CD4-positive, alpha-beta T cell (primary cell): ENCODE measurements at regions not wholly inside any gene's neighbourhood (a gene's known extent, or its start where the extent isn't known, plus 50 kb on each side); places are given as distances from the start of the nearest gene placed in this dataset.

Source experiments
- ATAC-seq: fragments of 200-7000 bp; cut with Tn5 transposase; one replicate; pipeline ENCODE4 v1.10.0; 2022; ENCODE audit warnings: mild to moderate bottlenecking; ENCODE audit not compliant: poor library complexity
- CTCF ChIA-PET: fragments of 350-600 bp; sonication (Branson Sonifier 250); formaldehyde crosslinking; loops from one replicate; lab custom pipeline; 2021; ENCODE audit warnings: antibody characterized with exemption, inconsistent platforms; lab: Charles Lee
- POLR2A ChIA-PET: fragments of 350-600 bp; sonication (Branson Sonifier 250); formaldehyde crosslinking; loops from one replicate; lab custom pipeline; 2021; ENCODE audit warnings: antibody characterized with exemption, inconsistent platforms; lab: Charles Lee
- DNase-seq, 14 experiments: peaks; one replicate each; pipeline ENCODE4 v3.0.0-alpha.2; 2013 to 2020; ENCODE audit warnings: mixed read lengths in 2 of 14
- H3K27ac ChIP-seq, 2 donors: one replicate each; pipeline versions ENCODE4 v1.5.1 to v1.7.0; 2013; ENCODE audit warnings: low read length in 2 of 2, low read depth in 1 of 2, mild to moderate bottlenecking in 1 of 2
- H3K27me3 ChIP-seq, 2 experiments: 1 replicate in 1 of 2; 2 replicates in 1 of 2; pipeline versions ENCODE4 v1.6.1 to v1.7.0; 2013; ENCODE audit warnings: low read length in 2 of 2, control low read depth in 1 of 2, mild to moderate bottlenecking in 1 of 2, moderate library complexity in 1 of 2; ENCODE audit not compliant: insufficient read depth in 2 of 2, control insufficient read depth in 1 of 2
- H3K36me3 ChIP-seq: one replicate; pipeline ENCODE4 v1.6.1; 2013; ENCODE audit warnings: low read length, control low read depth; ENCODE audit not compliant: insufficient read depth
- H3K4me1 ChIP-seq: one replicate; pipeline ENCODE4 v1.6.1; 2013; ENCODE audit warnings: low read length, control low read depth; ENCODE audit not compliant: insufficient read depth
- H3K4me3 ChIP-seq: one replicate; pipeline ENCODE4 v1.5.1; 2013; ENCODE audit warnings: mild to moderate bottlenecking, low read length, moderate library complexity
- H3K9me3 ChIP-seq, 2 experiments: 1 replicate in 1 of 2; 2 replicates in 1 of 2; pipeline versions ENCODE4 v1.6.1 to v1.7.0; 2013; ENCODE audit warnings: low read length in 2 of 2, mild to moderate bottlenecking in 2 of 2, control low read depth in 1 of 2, moderate library complexity in 1 of 2; ENCODE audit not compliant: control insufficient read depth in 1 of 2, insufficient read depth in 1 of 2
- H3K27ac Mint-ChIP-seq: one replicate; pipeline ENCODE4 v1.8.0; 2020; ENCODE audit warnings: mixed read lengths
- H3K27me3 Mint-ChIP-seq: one replicate; pipeline ENCODE4 v1.8.0; 2021; ENCODE audit warnings: mixed read lengths
- H3K36me3 Mint-ChIP-seq: one replicate; pipeline ENCODE4 v1.8.0; 2021; ENCODE audit warnings: low read depth, mixed read lengths
- H3K4me1 Mint-ChIP-seq: one replicate; pipeline ENCODE4 v1.8.0; 2021; ENCODE audit warnings: low read depth, mixed read lengths
- H3K4me3 Mint-ChIP-seq: one replicate; pipeline ENCODE4 v1.8.0; 2020; ENCODE audit warnings: mild to moderate bottlenecking, mixed read lengths
- H3K9me3 Mint-ChIP-seq: one replicate; pipeline ENCODE4 v1.8.0; 2020; ENCODE audit warnings: mixed read lengths
- intact Hi-C, 2 experiments: fragments of 100-400 bp; cut with DNase I in 1 of 2; cut with micrococcal nuclease in 1 of 2; formaldehyde crosslinking; loops; one replicate each; pipeline versions ENCODE4 v1.15.1 to v1.9.0; 2023 to 2025; cut with DNase I, micrococcal nuclease
- TF ChIP-seq, protein P1 (sequence below): fragments of 200-600 bp; IDR thresholded peaks from one replicate; pipeline ENCODE4 v1.8.0; 2022; ENCODE audit warnings: antibody characterized with exemption, mild to moderate bottlenecking

DNA sequence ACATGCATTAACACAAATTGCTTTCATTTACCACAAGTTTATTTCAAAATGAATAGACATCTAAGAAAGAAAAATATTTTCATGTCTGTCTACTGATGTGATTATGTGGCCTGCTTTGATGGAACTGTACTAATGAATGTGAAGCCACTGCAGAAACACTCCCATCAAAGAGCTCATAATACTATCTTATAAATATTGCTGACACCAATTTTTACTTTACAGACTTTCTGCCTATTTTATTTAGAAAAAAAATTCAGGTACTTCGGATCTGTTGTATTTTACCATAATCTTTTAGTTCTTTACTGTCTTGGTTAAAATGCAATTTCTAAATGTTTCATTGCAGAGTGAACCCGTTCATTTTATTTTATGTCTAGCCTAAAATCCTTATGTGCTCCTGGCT lies 281.9 kb downstream of the ICE1 start:
- Mint-ChIP-seq H3K27ac (no peak overlapping the region), H3K36me3 (no peaks in the 10 kb centered on the region), H3K27me3 (peaks cover 33% of the 10 kb centered on the region), H3K4me3 (no peak overlapping the region), H3K9me3 (no peaks in the 10 kb centered on the region), H3K4me1 (no peaks in the 10 kb centered on the region)
- DNase-seq: no peak
- intact Hi-C loops: no loop called here
- CTCF ChIA-PET: no interaction called here
- Histone ChIP-seq H3K9me3 (no peaks in the 10 kb centered on the region), H3K36me3 (no peaks in the 10 kb centered on the region), H3K27ac (no peak overlapping the region), H3K27me3 (peaks cover 0 to under 1% of the 10 kb centered on the region in 2 experiments), H3K4me1 (no peaks in the 10 kb centered on the region), H3K4me3 (no peak overlapping the region)
- POLR2A ChIA-PET: no interaction called here
- no peak for ATAC-seq
- TF ChIP-seq, protein P1, sequence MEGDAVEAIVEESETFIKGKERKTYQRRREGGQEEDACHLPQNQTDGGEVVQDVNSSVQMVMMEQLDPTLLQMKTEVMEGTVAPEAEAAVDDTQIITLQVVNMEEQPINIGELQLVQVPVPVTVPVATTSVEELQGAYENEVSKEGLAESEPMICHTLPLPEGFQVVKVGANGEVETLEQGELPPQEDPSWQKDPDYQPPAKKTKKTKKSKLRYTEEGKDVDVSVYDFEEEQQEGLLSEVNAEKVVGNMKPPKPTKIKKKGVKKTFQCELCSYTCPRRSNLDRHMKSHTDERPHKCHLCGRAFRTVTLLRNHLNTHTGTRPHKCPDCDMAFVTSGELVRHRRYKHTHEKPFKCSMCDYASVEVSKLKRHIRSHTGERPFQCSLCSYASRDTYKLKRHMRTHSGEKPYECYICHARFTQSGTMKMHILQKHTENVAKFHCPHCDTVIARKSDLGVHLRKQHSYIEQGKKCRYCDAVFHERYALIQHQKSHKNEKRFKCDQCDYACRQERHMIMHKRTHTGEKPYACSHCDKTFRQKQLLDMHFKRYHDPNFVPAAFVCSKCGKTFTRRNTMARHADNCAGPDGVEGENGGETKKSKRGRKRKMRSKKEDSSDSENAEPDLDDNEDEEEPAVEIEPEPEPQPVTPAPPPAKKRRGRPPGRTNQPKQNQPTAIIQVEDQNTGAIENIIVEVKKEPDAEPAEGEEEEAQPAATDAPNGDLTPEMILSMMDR: no peak

DNA sequence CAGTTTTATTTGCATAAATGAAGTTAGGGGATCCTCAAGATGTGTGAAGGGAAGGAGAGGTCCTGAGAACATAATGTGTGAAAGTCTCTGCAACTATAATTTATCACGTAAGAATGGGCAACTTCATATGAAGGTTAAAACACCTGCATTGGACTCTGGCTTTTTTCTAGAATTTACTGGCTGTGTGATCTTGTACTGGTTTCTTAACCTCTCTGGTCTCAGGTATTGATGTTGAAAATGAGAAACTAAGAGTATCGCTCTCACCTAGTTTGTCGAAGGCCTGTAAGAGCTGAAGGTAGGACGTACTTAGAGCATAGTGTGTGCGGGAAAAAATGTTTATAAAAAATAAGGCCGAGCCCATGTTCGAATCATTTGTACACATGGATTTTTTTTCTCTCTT lies 280.5 kb downstream of the ICE1 start:
- Histone ChIP-seq H3K4me1 (no peaks in the 10 kb centered on the region), H3K36me3 (no peaks in the 10 kb centered on the region), H3K9me3 (no peaks in the 10 kb centered on the region), H3K27me3 (no peaks in the 10 kb centered on the region), H3K27ac (no peak overlapping the region), H3K4me3 (no peak overlapping the region)
- ChIA-PET CTCF (no interaction called here), POLR2A (no interaction called here)
- intact Hi-C loops: no loop called here
- Mint-ChIP-seq H3K27me3 (peaks cover 33% of the 10 kb centered on the region), H3K4me3 (no peak overlapping the region), H3K9me3 (no peaks in the 10 kb centered on the region), H3K27ac (no peak overlapping the region), H3K4me1 (no peaks in the 10 kb centered on the region), H3K36me3 (no peaks in the 10 kb centered on the region)
- ATAC-seq: no peak
- TF ChIP-seq, protein P1: no peak
- no peak for DNase-seq

DNA sequence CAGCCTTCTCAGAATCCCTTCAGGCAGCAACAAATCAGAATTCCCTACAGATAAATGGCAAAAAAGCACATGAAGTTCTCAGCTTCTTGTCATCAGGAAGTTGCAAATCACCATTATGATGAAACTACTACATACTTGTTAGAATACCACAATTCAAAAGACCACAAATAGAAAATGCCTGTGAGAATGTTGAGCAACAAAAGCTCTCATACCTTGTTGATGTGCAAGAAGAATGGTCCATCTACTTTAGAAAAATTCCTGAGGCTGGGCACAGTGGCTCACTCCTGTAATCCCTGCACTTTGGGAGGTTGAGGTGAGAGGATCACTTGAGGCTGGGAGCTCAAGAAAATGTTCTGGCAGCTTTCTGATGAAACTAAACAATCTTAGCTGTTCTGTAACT lies 278.1 kb downstream of the ICE1 start:
- Histone ChIP-seq H3K9me3 (no peaks in the 10 kb centered on the region), H3K4me3 (no peak overlapping the region), H3K27me3 (no peaks in the 10 kb centered on the region), H3K27ac (no peak overlapping the region), H3K36me3 (no peaks in the 10 kb centered on the region), H3K4me1 (no peaks in the 10 kb centered on the region)
- Mint-ChIP-seq H3K27me3 (peaks cover 28% of the 10 kb centered on the region), H3K36me3 (no peaks in the 10 kb centered on the region), H3K27ac (no peak overlapping the region), H3K4me3 (no peak overlapping the region), H3K9me3 (no peaks in the 10 kb centered on the region), H3K4me1 (no peaks in the 10 kb centered on the region)
- ChIA-PET CTCF (no interaction called here), POLR2A (no interaction called here)
- ATAC-seq (no peak), DNase-seq (no peak)
- TF ChIP-seq, protein P1: no peak
- intact Hi-C loops: no loop called here
